Hindlimb muscle (tissue), 1 donor: ENCODE measurements at regions not wholly inside any gene's neighbourhood (a gene's known extent, or its start where the extent isn't known, plus 50 kb on each side); places are given as distances from the start of the nearest gene placed in this dataset.

Source experiments
- DNase-seq: peaks from one replicate; pipeline ENCODE4 v3.0.0-alpha.2; 2013

GRCh38 chr4:123817025-123817688 is 420.6 kb downstream of the SPRY1 start:
- no peak for DNase-seq

GRCh38 chr4:123819362-123820035 is 422.9 kb downstream of the SPRY1 start:
- DNase-seq, result no peak

GRCh38 chr4:123821861-123822260 is 425.3 kb downstream of the SPRY1 start:
- no peak for DNase-seq

- DNase-seq, result no peak
These were observed 425.8 kb downstream of the SPRY1 start for GRCh38 chr4:123822353-123822752.

- no peak for DNase-seq
These were observed 426.6 kb downstream of the SPRY1 start for GRCh38 chr4:123823244-123823643.

GRCh38 chr4:123824524-123824923 is 427.9 kb downstream of the SPRY1 start:
- DNase-seq, result no peak

- DNase-seq, result no peak
These were observed 429.1 kb downstream of the SPRY1 start for GRCh38 chr4:123825596-123826291.

- DNase-seq, result no peak
These were observed 430.3 kb downstream of the SPRY1 start for GRCh38 chr4:123826896-123827295.

GRCh38 chr4:123827511-123827910 is 430.9 kb downstream of the SPRY1 start:
- no peak for DNase-seq

GRCh38 chr4:123830930-123831329 is 434.3 kb downstream of the SPRY1 start:
- no peak for DNase-seq

GRCh38 chr4:123832173-123833026 is 435.8 kb downstream of the SPRY1 start:
- DNase-seq, result peak; percentile 87

GRCh38 chr4:123833171-123833643 is 436.6 kb downstream of the SPRY1 start:
- DNase-seq, result no peak

GRCh38 chr4:123835831-123836590 is 439.4 kb downstream of the SPRY1 start:
- DNase-seq, result no peak

- no peak for DNase-seq
These were observed 440.4 kb downstream of the SPRY1 start for GRCh38 chr4:123836851-123837595.

GRCh38 chr4:123838474-123838873 is 441.9 kb downstream of the SPRY1 start:
- DNase-seq, result no peak

GRCh38 chr4:123840197-123840596 is 443.6 kb downstream of the SPRY1 start:
- no peak for DNase-seq

GRCh38 chr4:123841447-123842121 is 445.0 kb downstream of the SPRY1 start:
- DNase-seq, result no peak

- DNase-seq, result no peak
These were observed 446.5 kb downstream of the SPRY1 start for GRCh38 chr4:123843137-123843536.

- DNase-seq, result no peak
These were observed 447.8 kb downstream of the SPRY1 start for GRCh38 chr4:123844374-123844773.

GRCh38 chr4:123846092-123846491 is 449.5 kb downstream of the SPRY1 start:
- no peak for DNase-seq

- DNase-seq, result no peak
These were observed 450.0 kb downstream of the SPRY1 start for GRCh38 chr4:123846561-123846960.
